GM18526 (cell line): ENCODE measurements at regions not wholly inside any gene's neighbourhood (a gene's known extent, or its start where the extent isn't known, plus 50 kb on each side); places are given as distances from the start of the nearest gene placed in this dataset.

Source experiments
- POLR2A ChIP-seq: IDR thresholded peaks from 3 replicates; pipeline ENCODE4 v1.6.1; 2011; ENCODE audit not compliant: insufficient read length; ENCODE audit errors: extremely low read depth

DNA sequence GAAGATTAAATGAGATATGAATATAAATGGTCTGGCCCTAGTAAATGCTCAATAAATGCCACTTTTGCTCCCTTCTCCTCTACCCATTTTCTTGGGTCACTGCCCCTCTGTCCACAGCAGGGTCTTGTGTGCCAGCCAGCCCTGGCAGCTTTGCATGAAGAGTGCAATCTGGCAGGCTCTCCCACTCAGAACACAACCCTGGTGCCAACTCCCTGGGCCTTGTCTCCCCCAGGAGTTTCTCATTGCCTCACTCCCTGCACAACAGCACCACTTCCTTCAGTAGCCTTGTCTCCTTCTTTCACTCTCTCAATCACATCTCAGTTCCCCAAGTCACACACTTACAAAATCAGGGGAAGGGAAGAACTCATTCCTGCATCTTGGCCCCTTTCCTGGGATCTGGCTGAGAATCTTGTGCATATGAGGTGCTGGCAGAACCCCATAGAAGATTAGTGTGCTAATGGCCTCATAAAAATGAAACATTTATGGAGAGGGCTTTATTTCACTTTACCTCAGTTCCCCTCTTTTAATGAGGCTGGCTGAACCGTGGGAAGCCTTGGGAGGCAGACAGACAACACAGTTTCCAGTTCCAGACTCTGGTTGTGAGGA lies 445.9 kb upstream of the PROK2 start:
- TF ChIP-seq POLR2A = no peak

GRCh38 chr3:72229952-72230351 lies 445.0 kb upstream of the PROK2 start:
- no peak for TF ChIP-seq POLR2A

DNA sequence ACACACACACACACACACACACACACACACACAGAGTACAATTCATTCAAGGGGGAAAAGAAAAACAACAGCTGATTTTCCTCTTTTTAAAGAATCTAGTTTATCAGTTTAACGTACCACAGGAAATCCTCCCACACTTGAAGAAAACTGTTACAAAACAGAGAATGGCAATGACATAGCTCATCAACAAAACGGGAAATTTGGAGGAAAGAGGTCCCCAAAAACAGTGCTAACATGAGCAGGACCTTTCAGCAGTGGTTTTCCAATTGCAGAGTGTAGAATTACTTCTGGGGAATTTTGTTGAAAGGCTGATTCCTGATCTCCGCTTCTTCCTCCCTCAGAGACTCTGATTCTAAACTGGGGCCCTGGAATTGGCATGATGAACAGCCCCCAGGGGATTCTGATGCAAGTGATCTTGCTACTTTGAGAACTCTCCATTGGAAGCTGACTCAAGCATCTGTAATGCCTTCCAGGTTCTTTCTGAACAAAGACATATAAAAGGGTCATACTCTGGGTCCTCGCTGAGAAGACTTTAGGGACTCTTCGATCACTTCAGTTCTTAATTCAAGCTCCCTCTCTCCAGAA lies 442.6 kb upstream of the PROK2 start:
- TF ChIP-seq POLR2A = no peak

DNA sequence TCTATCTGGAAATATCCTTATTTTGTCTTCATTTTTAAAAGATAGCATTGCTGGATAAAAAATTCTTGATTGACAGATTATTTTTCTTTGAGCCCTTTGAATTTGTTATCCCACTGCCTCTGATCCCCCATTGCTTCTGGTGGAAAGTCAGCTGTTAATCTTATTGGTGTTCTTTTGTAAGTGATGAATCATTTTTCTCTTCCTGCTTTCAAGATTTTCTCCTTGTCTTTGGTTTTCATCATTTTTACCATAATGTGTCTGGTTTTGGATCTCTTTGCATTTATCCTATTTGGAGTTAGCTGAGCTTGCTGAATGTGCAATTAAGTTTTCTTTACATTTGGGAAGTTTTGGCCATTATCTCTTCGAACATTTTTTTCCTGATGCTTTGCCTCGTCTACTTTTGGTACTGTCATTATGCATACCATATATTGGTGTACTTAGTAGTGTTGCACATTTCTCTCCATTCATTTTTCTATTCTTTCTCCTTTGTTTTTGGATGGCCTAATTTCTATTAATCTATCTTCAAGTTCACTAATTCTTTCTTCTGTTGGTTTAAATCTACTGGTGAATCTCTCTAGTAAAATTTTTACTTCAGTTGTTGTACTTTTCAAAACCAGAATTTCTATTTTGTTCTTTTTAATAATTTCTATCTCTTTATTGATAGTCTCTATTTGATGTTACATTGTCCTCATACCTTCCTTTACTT lies 440.0 kb upstream of the PROK2 start:
- no peak for TF ChIP-seq POLR2A

DNA sequence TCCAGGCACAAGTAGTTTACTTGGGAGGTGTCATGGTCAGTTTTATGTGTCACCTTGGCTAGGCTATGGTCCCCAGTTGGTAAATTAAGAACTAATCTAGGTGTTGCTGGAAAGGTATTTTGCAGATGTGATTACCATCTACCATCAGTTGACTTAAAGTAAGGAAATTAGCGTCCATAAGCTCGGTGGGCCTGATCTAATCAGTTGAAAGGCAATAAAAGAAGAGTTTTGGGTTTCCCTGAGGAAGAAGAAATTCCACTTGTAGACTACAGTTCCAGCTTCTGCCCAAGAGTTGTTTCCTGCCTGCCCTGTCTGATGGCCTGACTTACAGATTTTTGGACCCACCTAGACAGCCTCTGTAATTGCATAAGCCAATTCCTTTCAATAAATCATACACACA lies 438.7 kb upstream of the PROK2 start:
- TF ChIP-seq POLR2A = no peak

DNA sequence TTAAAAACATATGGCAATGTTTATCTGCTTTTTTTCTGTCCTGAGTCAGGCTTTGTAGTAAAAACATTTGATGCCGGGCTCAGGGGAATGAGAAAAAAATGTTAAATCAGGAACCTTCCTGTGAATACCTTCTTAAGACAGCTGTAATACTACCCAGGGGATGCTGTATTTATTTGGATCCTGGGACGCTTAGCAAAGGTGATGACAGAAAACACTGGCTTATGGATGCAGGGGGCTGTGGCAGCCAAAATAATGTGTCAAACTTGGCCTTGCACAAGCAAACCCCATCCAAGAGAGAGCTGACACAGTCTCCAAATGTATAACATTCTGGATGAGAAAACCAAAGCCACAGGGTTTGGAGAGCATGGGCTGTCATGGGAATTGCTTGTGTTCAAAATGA lies 438.2 kb upstream of the PROK2 start:
- no peak for TF ChIP-seq POLR2A

DNA sequence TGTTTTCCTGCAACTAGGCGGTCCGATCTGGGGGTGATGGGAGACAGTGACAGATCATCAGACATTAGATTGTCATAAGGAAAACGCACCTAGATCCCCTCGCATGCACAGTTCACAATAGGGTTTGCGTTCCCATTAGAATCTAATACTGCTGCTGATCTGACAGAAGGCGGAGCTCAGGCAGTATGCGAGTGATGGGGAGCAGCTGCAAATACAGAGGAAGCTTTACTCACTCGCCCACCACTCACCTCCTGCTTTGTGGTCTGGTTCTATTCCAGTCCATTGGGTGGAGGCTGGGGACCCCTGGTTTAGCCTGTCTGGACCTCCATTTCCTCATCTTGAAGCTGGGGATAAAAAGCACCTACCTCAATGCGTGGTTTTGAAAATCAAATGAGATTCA lies 437.5 kb upstream of the PROK2 start:
- TF ChIP-seq POLR2A = no peak

GRCh38 chr3:72220946-72221345 lies 436.0 kb upstream of the PROK2 start:
- TF ChIP-seq POLR2A = no peak

DNA sequence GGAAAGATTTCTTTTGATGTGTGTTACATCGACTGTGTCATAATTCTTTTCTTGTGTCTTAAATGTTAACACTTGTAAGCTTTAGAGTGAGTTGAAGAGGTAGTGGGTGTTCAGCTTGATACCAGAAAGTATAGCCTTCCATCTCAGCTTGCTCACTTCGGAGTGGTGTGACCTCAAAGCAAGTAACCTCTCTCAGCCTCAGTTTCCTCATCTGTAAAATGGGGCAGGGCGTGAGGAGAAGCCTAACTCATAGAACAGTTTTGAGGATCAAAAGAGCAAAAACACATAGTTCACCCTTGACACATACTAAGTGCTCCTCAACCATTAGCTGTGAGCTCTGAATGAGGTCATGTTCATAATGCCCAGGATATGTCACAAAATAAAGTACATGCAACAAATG lies 434.8 kb upstream of the PROK2 start:
- no peak for TF ChIP-seq POLR2A

- TF ChIP-seq POLR2A = no peak
Observed at GRCh38 chr3:72217570-72217969, 432.6 kb upstream of the PROK2 start.

GRCh38 chr3:72214066-72214951 lies 429.4 kb upstream of the PROK2 start:
- TF ChIP-seq POLR2A = no peak

DNA sequence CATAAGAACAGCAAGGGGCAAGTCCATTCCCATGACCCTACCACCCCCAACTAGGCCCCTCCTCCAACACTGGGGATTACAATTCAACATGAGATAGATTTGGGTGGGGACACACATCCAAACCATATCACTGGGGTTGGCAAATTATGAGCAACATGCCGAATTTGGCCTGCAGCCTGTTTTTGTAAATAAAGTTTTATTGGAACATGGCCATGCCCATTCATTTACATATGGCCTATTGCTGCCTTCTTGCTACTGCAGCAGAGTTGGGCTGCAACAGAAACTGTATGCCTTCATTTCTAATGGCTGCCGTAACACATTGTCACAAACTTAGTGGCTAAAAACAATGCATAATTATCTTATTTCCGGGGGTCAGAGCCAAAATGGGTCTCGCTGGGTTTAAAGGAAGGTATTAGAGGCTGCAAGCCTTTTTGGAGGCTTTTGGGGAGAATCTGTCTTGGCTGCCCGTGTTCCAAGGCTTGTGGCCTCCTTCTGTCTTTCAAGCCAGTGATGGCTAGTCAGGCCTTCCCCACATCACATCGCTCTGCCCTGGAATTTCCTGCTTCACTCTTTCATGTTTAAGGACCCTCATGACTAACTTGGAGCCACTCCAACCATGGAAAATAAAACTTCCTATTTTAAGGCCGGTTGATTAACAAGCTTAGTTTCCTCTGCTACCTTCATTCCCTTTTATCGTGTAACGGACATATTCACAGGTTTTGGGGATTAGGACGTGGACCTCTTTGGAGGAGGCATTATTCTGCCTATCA lies 428.5 kb upstream of the PROK2 start:
- TF ChIP-seq POLR2A = no peak

- no peak for TF ChIP-seq POLR2A
Observed at GRCh38 chr3:72212396-72212795, 427.4 kb upstream of the PROK2 start.

- no peak for TF ChIP-seq POLR2A
Observed at GRCh38 chr3:72210261-72210660, 425.3 kb upstream of the PROK2 start.

- TF ChIP-seq POLR2A = no peak
Observed at GRCh38 chr3:72205297-72205826, 420.4 kb upstream of the PROK2 start.
